ENCODE measurements at regions not wholly inside any gene's neighbourhood (a gene's known extent, or its start where the extent isn't known, plus 50 kb on each side); places are given as distances from the start of the nearest gene placed in this dataset.
A peak's percentile ranks its signal among the peaks of the same experiment; 100 is the strongest.
"Not testable (repeated sequence)": the region's sequence is repeated elsewhere in the genome, so short reads cannot be mapped to it uniquely, and the experiment has no call there.

- CTCF ChIA-PET; H3K4me1 ChIP-seq (ENCODE audit: control insufficient read depth, insufficient read depth, low read length); H4K8ac ChIP-seq (ENCODE audit: low read depth in 2 of 2, low read length in 2 of 2); H3K9me3 ChIP-seq (ENCODE audit: control insufficient read depth, insufficient read depth, low read length); H2BK120ac ChIP-seq (ENCODE audit: low read depth, low read length); H3K4me2 ChIP-seq (ENCODE audit: low read depth, low read length); intact Hi-C loops (cut with micrococcal nuclease); H3K23ac ChIP-seq (ENCODE audit: low read depth, low read length); H3K27me3 ChIP-seq (ENCODE audit: control insufficient read depth, insufficient read depth, low read length); H4K20me1 ChIP-seq (ENCODE audit: insufficient read depth, low read length); H2BK5ac ChIP-seq (ENCODE audit: low read depth, low read length, poor library complexity, severe bottlenecking); ATAC-seq (ENCODE audit: low read depth); BruUV-seq (replicated peaks); H3K18ac ChIP-seq (ENCODE audit: low read depth, low read length); H2AFZ ChIP-seq (replicated peaks; ENCODE audit: low read length, poor library complexity); H2BK15ac ChIP-seq (ENCODE audit: low read depth, low read length); dilution Hi-C loops (cut with HindIII; ENCODE audit: low sequenced_read_pairs, unreplicated experiment); H3K4ac ChIP-seq (ENCODE audit: low read depth, low read length); H3K9me1 ChIP-seq (ENCODE audit: insufficient read depth, low read length); H3K27ac ChIP-seq (ENCODE audit: insufficient read depth, low read length); POLR2A ChIA-PET (ENCODE audit: unreplicated experiment); H2AK5ac ChIP-seq (ENCODE audit: low read depth, low read length); H3K56ac ChIP-seq (ENCODE audit: extremely low read depth, insufficient read depth, low read length); H2AK9ac ChIP-seq (replicated peaks; ENCODE audit: low read depth, low read length, poor library complexity); H3K4me3 ChIP-seq (ENCODE audit: insufficient read depth, low read depth, low read length); H3K14ac ChIP-seq (replicated peaks; ENCODE audit: low read depth, low read length); H2BK20ac ChIP-seq (ENCODE audit: low read depth, low read length); H4K91ac ChIP-seq (ENCODE audit: insufficient read depth, low read depth, low read length); H3K36me3 ChIP-seq (ENCODE audit: control insufficient read depth, insufficient read depth, low read length); H3K79me1 ChIP-seq (ENCODE audit: low read depth in 1 of 2, low read length in 2 of 2); H3K9ac ChIP-seq (ENCODE audit: low read depth, low read length); in situ Hi-C loops (cut with MboI; ENCODE audit: low sequenced_read_pairs); H4K5ac ChIP-seq (ENCODE audit: low read depth, low read length): not testable (repeated sequence)
- DNase-seq = peak; percentile 32
- 50% methylated on average over 1 of the region's 4 CpGs; no CpG with 5 or more reads in 1 of the 2 experiments for WGBS, 2 experiments (ENCODE audit: extremely low coverage in 2 of 2, insufficient read length in 1 of 2)
These were observed 2907.0 kb downstream of the RPIA start for GRCh38 chr2:91598519-91598918.

GRCh38 chr2:91599000-91599399 lies 2907.5 kb downstream of the RPIA start:
- in situ Hi-C loops (cut with MboI; ENCODE audit: low sequenced_read_pairs) = not testable (repeated sequence)
- WGBS, 2 experiments (ENCODE audit: extremely low coverage in 2 of 2, insufficient read length in 1 of 2) = 70% methylated on average over 2 of the region's 6 CpGs; no CpG with 5 or more reads in 1 of the 2 experiments

More at GRCh38 chr2:91599000-91599399, 2907.5 kb downstream of the RPIA start:
- H2BK5ac ChIP-seq (ENCODE audit: low read depth, low read length, poor library complexity, severe bottlenecking); H2AK5ac ChIP-seq (ENCODE audit: low read depth, low read length); H3K9ac ChIP-seq (ENCODE audit: low read depth, low read length); H2BK20ac ChIP-seq (ENCODE audit: low read depth, low read length); H3K4ac ChIP-seq (ENCODE audit: low read depth, low read length); H2BK120ac ChIP-seq (ENCODE audit: low read depth, low read length); H3K14ac ChIP-seq (replicated peaks; ENCODE audit: low read depth, low read length); H3K27ac ChIP-seq (ENCODE audit: insufficient read depth, low read length); H3K36me3 ChIP-seq (ENCODE audit: control insufficient read depth, insufficient read depth, low read length); H2AFZ ChIP-seq (replicated peaks; ENCODE audit: low read length, poor library complexity); H4K20me1 ChIP-seq (ENCODE audit: insufficient read depth, low read length); dilution Hi-C loops (cut with HindIII; ENCODE audit: low sequenced_read_pairs, unreplicated experiment); POLR2A ChIA-PET (ENCODE audit: unreplicated experiment); CTCF ChIA-PET; H3K18ac ChIP-seq (ENCODE audit: low read depth, low read length); H3K27me3 ChIP-seq (ENCODE audit: control insufficient read depth, insufficient read depth, low read length); H3K4me2 ChIP-seq (ENCODE audit: low read depth, low read length); H3K23ac ChIP-seq (ENCODE audit: low read depth, low read length); H4K91ac ChIP-seq (ENCODE audit: insufficient read depth, low read depth, low read length); H3K79me1 ChIP-seq (ENCODE audit: low read depth in 1 of 2, low read length in 2 of 2); intact Hi-C loops (cut with micrococcal nuclease); H2BK15ac ChIP-seq (ENCODE audit: low read depth, low read length); ATAC-seq (ENCODE audit: low read depth); H3K9me3 ChIP-seq (ENCODE audit: control insufficient read depth, insufficient read depth, low read length); BruUV-seq (replicated peaks); H3K4me1 ChIP-seq (ENCODE audit: control insufficient read depth, insufficient read depth, low read length); H4K5ac ChIP-seq (ENCODE audit: low read depth, low read length); H3K9me1 ChIP-seq (ENCODE audit: insufficient read depth, low read length); H3K56ac ChIP-seq (ENCODE audit: extremely low read depth, insufficient read depth, low read length); H2AK9ac ChIP-seq (replicated peaks; ENCODE audit: low read depth, low read length, poor library complexity); H4K8ac ChIP-seq (ENCODE audit: low read depth in 2 of 2, low read length in 2 of 2); H3K4me3 ChIP-seq (ENCODE audit: insufficient read depth, low read depth, low read length): not testable (repeated sequence)
- DNase-seq = peak; percentile 11

All from IMR-90 (cell line).